HEK293T (cell line): ENCODE measurements at regions not wholly inside any gene's neighbourhood (a gene's known extent, or its start where the extent isn't known, plus 50 kb on each side); places are given as distances from the start of the nearest gene placed in this dataset.

Experiments used
- ELF4 ChIP-seq: fragments of 450-650 bp; IDR thresholded peaks from 2 replicates; pipeline ENCODE4 v1.6.1; 2017; ENCODE audit warnings: antibody characterized with exemption
- FOXA1 ChIP-seq: fragments of 450-650 bp; IDR thresholded peaks from 2 replicates; pipeline ENCODE4 v1.6.1; 2016; ENCODE audit warnings: mild to moderate bottlenecking
- L3MBTL2 ChIP-seq: fragments of 450-650 bp; conservative IDR thresholded peaks from 2 replicates; pipeline ENCODE4 v1.6.1; 2016; ENCODE audit warnings: mild to moderate bottlenecking

- TF ChIP-seq L3MBTL2 (no peak), FOXA1 (no peak), ELF4 (no peak)
These were observed 179.8 kb upstream of the RFC3 start for GRCh38 chr13:33637978-33638743.
